ENCODE measurements at regions not wholly inside any gene's neighbourhood (a gene's known extent, or its start where the extent isn't known, plus 50 kb on each side); places are given as distances from the start of the nearest gene placed in this dataset.
"Not testable (repeated sequence)": the region's sequence is repeated elsewhere in the genome, so short reads cannot be mapped to it uniquely, and the experiment has no call there.

DNA sequence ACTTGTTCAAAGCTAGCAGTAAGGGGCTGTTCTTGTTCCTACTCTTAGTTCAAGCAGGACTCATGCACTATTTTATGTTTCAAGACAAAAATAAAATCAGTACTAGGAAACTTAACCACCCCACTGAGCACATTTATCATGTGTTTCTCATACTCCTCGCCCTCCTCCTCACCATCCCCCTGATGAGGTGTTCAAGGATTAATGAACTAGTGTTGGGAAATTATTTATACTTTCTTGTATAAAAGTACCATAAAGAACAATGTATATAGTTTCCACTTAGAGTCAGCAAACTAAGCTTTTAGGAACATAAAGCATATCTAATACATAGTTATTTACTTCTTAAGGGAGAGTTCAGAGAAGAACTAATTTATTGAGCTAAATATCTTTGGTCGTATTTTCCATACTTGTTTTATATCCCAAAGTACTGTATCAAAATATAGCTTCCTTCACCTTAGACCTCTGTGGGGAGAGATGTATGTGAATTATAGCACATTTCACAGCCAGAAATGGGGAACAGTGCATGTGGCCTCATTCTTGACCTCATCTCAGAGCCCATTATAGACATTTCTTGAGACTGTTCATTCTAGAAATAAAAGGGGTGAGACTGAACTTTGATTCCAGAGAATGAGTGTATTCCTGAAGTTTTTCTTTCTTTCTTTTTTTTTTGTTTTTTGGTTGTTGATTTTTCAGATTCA lies 326.5 kb upstream of the MAP3K7 start:
- no peak for DNase-seq (ENCODE audit: low spot score)

DNA sequence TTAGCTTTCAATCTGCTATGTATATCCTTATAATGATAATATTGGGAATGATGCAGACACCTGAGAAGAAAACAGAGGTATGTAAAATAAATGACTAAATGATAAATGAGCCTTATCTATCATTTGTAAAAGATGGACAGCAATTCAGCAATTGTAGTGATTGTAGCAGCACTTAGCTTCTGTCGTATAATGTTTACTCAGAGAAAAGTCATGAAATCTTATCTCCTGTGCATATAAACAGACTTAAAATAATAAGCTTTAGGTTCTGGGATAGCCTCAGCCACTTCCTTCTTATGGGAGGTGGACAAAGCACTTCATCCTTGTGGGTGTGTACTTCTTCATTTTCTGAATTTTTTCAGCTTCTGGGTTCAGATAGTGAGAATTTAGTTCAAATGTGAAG lies 324.8 kb upstream of the MAP3K7 start:
- DNase-seq (ENCODE audit: low spot score), result no peak

DNA sequence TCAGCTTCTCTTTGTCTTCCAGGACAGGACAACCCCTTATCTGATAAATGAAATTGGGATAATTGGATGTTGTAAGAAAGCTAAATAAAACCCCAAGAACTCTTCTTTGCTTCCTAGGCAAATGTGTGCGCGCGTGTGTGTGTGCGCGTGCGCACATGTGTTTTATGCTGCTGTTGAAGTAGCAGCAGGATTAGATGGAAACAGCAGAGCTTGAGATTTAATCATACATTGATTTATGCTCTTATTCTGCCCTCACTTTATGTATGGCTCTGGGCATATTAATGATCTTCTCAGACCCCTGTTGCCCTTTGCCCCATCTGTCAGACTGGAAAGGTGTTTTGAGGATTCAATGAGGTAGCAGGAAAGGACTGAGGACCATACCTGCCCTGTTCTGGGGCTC lies 324.0 kb upstream of the MAP3K7 start:
- no peak for DNase-seq (ENCODE audit: low spot score)

DNA sequence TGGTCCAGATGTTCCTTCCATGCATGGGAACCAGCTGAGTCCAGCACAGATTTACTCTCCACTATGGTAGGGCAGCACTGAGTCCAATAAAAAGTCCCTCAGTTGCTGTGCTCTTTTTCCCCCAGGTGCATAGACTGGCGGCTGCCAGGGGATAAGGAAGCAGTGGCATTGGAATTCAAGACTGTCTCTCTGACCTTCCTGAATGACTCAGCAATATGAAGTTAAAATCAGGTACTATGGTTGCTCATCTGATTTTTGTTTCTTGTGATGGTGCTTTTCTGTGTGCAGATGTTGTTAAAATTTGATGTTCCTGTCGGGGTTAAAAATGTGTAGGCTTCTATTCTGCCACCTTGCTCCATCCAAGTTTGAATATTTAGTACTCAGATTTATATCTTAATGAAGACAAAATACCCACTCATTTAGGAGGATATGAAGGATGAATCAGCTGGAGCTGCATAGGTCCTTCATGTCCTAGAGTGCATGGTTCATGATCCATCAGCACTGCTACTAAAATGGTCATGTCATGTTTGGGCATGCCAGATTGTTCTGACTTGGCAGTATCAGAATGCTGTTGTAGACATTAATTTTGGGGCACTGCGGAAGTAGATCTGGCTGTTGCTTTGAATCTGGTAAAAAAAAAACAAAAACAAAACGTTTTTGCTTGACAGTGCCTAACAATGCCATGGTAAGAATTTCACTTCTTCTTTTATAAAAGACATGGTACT lies 321.2 kb upstream of the MAP3K7 start:
- DNase-seq (ENCODE audit: low spot score), result no peak

DNA sequence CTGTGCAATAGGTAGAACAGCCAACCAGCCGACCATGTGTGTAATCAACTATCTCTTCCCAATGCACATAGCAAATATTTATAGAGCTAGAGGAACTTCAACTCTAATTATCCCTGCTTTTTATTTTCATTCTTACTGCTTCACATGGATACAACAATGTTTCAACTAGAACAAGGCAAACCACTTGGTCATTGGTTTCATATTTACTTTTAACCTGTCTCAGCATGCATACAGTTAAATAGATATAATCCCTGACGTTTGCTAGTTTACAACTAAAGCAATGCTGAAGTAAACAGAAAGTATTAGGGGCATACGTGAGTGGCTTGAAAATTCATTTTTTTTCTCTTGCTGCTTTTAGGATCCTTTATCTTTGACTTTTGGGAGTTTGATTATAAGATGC lies 318.5 kb upstream of the MAP3K7 start:
- no peak for DNase-seq (ENCODE audit: low spot score)

DNA sequence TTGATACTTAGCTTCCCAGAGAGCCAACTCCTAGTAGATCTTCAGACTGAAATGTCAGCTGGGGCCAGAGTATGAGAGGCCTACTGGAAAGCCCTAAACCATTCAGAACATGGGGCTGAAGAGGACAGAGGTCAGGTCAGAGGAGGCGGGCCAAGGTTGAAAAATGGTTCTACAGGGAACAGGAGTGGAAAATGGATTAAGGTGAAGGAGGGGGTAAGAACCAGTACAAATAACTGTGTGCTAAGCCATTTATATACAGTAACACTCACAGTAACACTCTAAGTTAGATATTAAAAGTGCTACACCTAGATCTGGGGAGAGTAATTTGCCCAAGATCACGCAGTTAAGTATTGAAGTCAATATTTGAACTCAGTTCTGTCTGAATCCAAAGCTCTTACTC lies 313.2 kb upstream of the MAP3K7 start:
- DNase-seq (ENCODE audit: low spot score), result no peak

DNA sequence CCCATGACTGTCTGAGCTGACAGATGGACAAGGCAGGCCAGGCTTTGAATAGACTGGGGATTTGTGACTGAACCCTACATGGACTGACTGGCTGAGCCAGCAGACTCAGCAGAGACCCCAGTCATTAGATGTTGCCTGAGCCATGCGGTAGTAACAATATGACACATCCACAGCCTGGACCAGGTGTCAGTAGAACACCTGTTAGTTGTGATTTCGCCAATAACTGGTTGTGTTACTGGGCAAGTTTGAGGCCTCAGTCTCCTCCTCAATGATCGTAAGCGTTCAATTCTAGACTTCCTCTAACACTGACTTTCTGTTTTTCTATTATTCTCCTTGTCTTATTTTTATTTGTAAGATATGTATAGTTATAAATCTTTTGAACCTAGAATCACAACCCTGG lies 311.9 kb upstream of the MAP3K7 start:
- no peak for DNase-seq (ENCODE audit: low spot score)

DNA sequence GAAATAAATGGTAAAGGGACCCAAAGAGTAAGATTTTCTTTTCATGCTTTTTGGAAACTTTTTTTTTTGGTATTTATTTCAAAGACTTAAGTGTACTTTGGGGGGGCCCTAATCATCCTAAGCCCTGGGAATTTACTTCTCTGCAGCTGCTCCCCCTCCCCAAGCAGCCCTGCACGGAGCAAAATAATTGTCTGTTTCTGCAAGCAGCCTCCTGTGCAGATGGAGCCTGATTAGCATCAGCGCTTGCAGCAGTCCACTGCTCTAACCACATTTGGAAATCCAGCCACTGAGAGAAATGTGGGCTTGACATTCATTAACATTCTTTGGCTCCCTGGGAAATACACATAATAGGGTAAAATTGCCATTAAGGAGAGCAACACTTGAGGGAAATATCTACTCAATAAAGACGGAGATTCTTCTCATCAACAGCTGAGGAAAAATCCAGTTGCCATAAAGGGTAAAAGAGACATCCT lies 309.2 kb upstream of the MAP3K7 start:
- DNase-seq (ENCODE audit: low spot score), result no peak

DNA sequence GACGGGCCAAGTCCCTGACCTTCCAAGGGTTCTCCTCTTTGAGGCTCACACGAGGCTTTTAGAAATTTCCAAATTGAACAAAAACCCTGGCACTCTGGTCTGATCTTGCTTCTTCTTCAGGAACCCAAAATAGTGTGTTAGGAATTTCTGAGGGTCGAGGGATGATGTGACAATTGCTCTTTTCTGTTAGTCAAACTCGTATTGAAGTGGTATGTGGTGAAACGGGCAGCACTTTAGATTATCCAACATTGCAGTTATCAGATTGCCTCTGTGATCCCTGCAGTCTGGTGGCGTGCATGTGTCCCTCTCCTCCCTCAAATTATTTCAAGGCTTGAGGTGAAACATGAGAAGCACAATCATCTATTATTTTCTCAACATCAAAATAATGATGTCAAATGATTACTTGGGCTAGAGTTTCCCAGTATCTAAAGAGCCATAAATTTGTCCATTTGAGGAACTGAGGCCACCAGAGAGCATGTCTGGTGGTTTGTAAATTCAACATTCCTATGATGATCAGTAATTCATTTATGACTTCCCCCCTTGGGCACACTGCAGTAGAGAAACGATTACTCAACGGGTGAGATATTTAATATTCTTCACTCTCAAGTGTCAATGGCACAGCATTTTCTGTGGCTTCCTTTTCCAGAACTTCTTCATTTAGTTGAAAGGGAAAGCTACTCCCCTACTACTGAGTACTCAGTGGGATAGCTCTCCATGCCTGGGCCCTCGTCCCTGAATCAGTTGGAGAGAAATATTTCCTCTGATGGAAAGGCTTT lies 308.6 kb upstream of the MAP3K7 start:
- no peak for DNase-seq (ENCODE audit: low spot score)

DNA sequence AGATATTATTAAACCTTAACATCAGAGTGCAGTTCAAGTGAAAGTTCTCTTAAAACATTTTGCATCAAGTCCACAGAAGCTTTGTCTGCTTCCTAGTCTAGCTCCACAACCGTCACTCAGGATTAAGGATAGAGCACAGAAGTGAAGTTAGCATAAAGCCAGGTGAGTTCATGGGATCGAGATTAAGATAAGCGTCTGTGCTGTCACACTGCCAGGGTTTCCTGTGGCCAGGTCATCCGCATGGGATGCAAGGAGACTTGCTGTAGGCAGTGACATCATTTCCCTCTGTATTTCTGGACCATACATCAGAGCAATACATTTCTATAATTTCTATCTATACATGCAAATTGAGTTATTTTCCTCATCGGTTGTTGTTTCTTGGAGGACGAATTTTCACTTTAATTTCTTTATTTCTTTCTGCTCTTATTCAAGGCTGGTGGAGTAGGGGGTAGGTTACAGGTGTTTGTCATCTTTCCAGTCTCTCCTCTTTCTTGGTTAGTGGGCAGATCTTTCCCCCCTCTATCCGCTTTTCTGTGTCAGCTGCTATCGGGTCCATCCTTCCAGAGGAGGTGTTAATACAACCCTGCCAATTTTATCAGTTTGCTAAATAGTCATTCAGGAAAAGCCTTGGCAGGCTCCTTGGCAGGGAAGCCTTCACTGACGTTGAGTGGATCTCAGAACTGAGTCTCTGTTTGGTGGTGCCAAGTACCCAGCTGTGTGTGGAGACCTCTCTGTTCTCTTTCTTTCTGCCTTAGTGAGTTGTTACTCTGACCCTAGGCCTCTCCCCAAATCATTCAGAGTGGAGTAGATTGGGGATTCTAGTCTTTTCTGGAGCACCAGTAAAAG lies 307.6 kb upstream of the MAP3K7 start:
- DNase-seq (ENCODE audit: low spot score), result no peak

DNA sequence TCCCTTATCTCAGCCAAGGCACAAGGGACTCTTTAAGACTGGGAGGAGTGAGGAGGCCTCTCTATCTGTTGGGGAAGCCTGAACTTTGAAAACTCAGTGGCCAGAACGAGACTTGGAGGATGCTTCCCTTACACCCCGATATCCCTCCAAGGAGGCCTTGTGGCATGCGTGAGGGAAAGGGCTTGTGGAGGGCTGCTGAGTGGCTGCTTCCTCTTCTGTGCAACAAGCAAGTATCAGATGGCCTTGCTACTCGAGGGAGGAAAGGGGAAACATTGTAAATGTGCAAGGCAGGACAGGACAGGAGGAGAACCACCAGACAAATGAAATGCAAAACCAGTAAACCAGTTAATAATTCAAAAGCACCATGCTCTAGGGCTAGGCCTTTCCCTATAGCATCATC lies 306.5 kb upstream of the MAP3K7 start:
- DNase-seq (ENCODE audit: low spot score), result no peak

DNA sequence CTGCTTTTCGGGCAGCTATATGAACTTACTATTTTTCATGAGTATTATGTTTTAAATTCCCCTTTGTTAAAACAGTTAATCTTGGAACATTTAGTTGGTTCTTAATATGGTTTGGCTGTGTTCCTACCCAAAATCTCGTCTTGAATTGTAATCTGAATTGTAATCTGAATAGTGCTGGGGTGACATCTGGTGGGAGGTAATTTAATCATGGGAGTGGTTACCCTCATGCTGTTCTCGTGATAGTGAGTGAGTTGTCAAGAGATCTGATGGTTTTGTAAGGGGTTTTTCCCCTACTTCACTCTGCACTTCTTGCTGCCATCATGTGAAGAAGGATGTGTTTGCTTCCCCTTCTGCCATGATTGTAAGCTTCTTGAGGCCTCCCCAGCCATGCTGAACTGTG lies 305.4 kb upstream of the MAP3K7 start:
- no peak for DNase-seq (ENCODE audit: low spot score)

DNA sequence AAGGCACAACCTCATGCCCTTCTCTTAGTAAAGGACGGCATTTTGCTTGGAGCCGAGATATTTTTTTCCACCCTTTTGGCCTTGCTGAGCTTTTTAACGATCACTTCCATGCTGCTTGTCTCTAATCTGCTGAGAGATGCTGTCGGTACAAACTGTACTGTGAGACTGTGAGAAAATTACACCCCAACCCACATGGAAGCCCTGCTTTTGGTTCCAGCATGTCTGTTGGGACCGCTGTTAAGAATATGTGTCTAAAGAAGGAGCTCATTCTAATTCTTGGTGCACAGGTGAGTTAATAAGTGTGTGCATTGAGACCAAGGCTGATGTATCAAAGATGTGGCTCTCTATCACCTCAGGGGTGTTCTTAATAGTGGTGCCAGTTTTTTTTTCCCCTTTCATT lies 304.5 kb upstream of the MAP3K7 start:
- no peak for DNase-seq (ENCODE audit: low spot score)

DNA sequence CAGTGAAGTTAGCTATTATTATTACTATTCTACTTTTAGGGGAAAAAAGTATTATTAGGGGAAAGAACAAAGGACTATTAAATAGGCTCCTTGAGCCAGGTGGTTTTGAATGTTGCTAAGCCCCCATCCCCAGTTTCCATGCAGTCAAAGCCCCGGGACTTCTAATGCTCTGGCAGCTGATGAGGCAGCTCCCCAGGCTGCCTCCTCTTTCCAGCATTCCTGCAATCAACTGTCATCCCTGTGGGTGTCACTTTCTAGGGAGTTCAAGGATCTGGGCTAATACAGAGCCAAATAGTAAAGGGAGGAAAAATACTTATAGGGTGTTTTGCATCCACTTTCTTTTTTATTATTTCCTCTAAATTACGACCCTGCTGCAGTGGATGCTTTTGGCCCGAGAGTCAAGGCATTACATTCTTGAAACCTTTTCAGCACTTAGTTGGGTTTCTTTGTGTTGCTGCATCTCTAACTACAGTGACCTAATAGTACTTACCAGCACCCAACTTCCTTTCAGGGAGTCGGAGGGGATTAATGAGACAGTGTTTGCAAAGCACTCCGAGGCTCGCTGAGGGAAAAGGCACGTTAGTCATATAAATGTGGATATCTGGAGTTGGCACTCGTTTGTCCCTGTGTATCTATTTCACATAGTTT lies 303.9 kb upstream of the MAP3K7 start:
- DNase-seq (ENCODE audit: low spot score), result no peak

DNA sequence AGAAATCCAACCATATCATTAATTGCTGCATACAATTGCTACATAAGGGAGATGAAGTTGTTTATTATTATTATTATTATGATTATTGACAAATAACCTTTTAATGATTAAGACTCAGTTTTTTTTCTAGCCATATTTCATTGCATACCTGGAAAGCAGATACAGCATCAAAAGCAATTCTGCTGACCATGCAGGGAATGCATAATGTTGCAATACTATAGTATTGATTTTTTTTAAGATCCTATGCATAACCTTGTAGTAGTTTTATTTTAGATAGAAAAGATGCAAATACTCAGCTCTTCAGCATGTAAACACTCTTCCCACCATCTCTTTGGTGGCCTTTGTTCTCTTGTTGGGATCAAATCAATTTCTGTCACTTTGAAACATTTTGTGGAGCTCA lies 300.9 kb upstream of the MAP3K7 start:
- DNase-seq (ENCODE audit: low spot score), result no peak

DNA sequence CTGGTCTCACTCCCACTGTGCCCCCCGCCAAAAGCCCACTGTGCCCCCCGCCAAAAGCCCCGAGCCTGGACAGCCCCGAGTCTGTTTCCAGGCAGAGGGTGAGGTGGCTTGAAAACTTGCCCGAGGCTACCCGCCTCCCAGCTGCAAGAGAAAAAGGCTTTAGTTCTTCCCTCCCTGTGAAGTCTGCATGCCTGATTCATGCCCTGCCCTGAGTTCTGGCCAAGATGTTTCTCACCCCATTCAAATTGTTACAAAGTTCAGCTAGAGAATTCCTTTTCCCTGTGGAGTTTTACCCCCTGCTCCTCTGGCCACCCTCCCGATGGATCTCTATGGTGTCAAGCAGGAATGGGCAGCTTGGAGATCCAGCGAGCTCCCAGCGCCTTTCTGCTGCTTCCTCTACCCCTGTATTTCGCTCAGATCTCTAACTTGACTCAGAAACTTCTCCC lies 298.8 kb upstream of the MAP3K7 start:
- no peak for DNase-seq (ENCODE audit: low spot score)

DNA sequence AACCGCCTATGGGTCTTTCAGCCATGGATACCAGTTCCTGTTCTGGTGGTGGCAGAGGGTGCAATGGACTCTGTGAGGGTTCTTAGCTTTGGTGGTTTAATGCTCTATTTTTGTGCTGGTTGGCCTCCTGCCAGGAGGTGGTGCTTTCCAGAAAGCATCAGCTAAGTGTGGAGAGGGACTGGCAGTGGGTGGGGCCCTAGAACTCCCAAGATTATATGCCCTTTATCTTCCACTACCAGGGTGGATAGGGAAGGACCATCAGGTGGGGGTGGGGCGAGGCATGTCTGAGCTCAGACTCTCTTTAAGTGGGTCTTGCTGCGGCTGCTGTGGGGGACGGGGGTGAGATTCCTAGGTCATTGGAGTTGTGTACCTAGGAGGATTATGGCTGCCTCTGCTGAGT lies 298.3 kb upstream of the MAP3K7 start:
- DNase-seq (ENCODE audit: low spot score), result not testable (repeated sequence)

DNA sequence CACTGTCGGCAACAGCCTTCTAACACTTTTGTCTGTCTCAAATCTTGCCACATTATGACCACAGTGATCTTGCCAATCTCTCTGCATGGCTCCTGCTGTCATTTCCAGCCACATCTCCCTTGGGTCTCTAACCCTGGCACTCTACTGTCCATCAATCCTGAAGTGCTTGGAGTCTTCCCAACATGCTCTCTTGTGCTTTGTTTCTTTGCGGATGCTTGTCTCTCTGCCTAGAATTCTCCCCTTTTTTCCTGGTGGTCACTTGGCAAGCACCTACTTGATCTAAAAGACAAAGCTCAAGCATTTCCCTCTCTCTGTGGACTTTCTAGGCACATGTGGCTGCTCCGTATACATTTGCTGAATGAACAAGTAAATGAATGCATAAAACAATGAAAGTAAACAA lies 290.7 kb upstream of the MAP3K7 start:
- DNase-seq (ENCODE audit: low spot score), result no peak

DNA sequence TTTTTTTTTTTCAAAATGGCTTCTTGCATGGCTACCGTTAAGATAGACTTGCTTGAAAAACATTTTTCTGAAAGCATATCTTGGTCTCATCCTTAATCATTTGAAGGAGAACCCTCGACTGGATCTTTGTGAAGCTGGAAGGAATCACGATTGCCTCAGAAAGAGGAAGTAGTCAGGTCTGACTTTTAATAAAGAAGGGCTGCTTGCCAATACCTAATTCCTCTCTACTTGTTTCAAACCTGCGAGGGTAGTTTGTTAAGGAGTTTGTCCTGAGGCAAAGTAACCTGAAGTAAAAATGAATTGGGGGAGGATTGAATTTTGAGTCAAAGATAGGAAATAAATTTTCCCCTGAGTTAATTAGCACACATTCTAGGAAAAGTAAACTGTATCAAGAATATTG lies 288.1 kb upstream of the MAP3K7 start:
- DNase-seq (ENCODE audit: low spot score), result no peak

DNA sequence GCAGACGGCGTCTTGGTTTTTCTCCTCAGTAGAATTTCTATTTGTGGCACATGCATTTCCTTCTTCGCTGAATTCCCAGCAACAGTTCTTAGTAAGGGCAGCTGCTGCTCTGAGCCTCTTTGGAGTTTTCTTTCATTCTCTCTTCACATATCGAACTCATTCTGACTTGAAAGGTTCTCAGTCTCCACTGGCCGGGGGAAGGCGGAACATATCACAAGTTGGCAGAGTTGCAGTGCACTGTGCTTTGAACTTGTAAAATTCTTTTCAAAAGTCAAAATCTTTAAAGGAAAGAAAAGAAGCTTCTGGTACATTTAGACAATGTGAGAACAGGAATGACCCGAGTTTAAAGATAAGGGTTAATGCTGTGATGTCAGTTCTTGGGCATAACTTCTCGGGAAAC lies 286.1 kb upstream of the MAP3K7 start:
- no peak for DNase-seq (ENCODE audit: low spot score)

DNA sequence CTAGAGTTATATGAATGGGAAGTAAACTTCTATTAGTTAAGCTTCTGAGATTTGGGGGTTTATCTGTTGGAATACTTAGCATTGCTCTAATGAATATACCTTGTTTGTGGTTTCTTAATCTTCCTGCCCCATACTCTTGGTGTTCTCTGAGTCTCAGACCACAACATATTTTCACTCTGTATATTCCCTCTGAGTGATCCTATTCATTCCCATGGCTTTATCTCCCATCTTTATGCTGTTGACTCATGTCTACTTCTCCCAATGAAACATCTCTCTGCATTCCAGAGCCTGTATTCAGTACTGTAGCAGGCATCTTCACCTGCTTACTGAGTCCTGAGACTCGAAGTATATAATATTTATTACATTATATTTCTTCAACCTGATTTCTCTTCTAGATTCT lies 283.7 kb upstream of the MAP3K7 start:
- no peak for DNase-seq (ENCODE audit: low spot score)

DNA sequence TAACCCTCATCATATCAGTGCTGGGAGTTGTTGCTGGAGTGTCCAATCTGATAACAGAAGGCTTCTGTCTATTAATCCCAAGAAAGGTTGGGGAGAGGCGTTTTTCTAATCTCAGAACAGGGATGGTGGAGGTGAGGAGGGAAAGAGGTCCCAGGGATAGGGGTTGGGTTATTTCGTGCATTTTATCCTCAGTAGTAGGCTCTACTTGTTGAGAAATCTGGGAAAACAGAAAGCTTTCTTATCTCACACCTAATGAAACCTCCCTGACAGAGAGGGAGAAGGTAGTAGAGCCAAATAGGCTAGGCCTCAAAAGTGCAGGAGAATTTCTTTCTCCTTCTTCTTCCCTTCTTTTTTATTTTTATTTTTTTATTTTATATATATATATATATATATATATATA lies 281.8 kb upstream of the MAP3K7 start:
- DNase-seq (ENCODE audit: low spot score), result no peak
